22Rv1 (cell line): ENCODE measurements at regions not wholly inside any gene's neighbourhood (a gene's known extent, or its start where the extent isn't known, plus 50 kb on each side); places are given as distances from the start of the nearest gene placed in this dataset.

Experiments
- CTCF ChIP-seq: fragments of 450-650 bp; IDR thresholded peaks from 2 replicates; pipeline ENCODE4 v1.5.1; 2017; ENCODE audit warnings: mild to moderate bottlenecking
- ZFX ChIP-seq: fragments of 450-650 bp; IDR thresholded peaks from 2 replicates; pipeline ENCODE4 v1.6.1; 2017; ENCODE audit warnings: antibody characterized with exemption, borderline replicate concordance

- TF ChIP-seq ZFX (no peak), CTCF (no peak)
Observed at GRCh38 chr1:116228511-116228910, 117.3 kb downstream of the MAB21L3 start.
